ENCODE measurements at regions not wholly inside any gene's neighbourhood (a gene's known extent, or its start where the extent isn't known, plus 50 kb on each side); places are given as distances from the start of the nearest gene placed in this dataset.
"Not testable (repeated sequence)": the region's sequence is repeated elsewhere in the genome, so short reads cannot be mapped to it uniquely, and the experiment has no call there.

- DNase-seq, result no peak
These were observed 81.1 kb downstream of the XRCC2 start for GRCh38 chr7:152594801-152595200.

- no peak for DNase-seq
These were observed 84.0 kb downstream of the XRCC2 start for GRCh38 chr7:152591976-152592375.

GRCh38 chr7:152590481-152590880 is 85.5 kb downstream of the XRCC2 start:
- DNase-seq, result no peak

GRCh38 chr7:152589821-152590220 is 86.1 kb downstream of the XRCC2 start:
- not testable (repeated sequence) for DNase-seq

- DNase-seq, result no peak
These were observed 87.6 kb downstream of the XRCC2 start for GRCh38 chr7:152588350-152588749.

- no peak for DNase-seq
These were observed 88.6 kb downstream of the XRCC2 start for GRCh38 chr7:152587366-152587765.

GRCh38 chr7:152583006-152583405 is 92.9 kb downstream of the XRCC2 start:
- DNase-seq, result no peak

GRCh38 chr7:152579070-152579469 is 96.9 kb downstream of the XRCC2 start:
- DNase-seq, result no peak

GRCh38 chr7:152577339-152577738 is 98.6 kb downstream of the XRCC2 start:
- no peak for DNase-seq

- peak; percentile 47 for DNase-seq
These were observed 100.9 kb downstream of the XRCC2 start for GRCh38 chr7:152574892-152575548.

- DNase-seq, result not testable (repeated sequence)
These were observed 102.8 kb downstream of the XRCC2 start for GRCh38 chr7:152573186-152573585.

- DNase-seq, result no peak
These were observed 103.8 kb downstream of the XRCC2 start for GRCh38 chr7:152572101-152572500.

GRCh38 chr7:152571068-152571467 is 104.9 kb downstream of the XRCC2 start:
- no peak for DNase-seq

- no peak for DNase-seq
These were observed 107.0 kb downstream of the XRCC2 start for GRCh38 chr7:152568972-152569371.

GRCh38 chr7:152565731-152566130 is 110.2 kb downstream of the XRCC2 start:
- no peak for DNase-seq

- no peak for DNase-seq
These were observed 111.2 kb downstream of the XRCC2 start for GRCh38 chr7:152564656-152565250.

GRCh38 chr7:152556013-152556755 is 119.8 kb downstream of the XRCC2 start:
- DNase-seq, result no peak

- no peak for DNase-seq
These were observed 118.0 kb upstream of the KMT2C start for GRCh38 chr7:152553671-152554317.

GRCh38 chr7:152551304-152552036 is 115.7 kb upstream of the KMT2C start:
- no peak for DNase-seq

GRCh38 chr7:152544971-152545619 is 109.3 kb upstream of the KMT2C start:
- DNase-seq, result no peak

GRCh38 chr7:152544481-152544927 is 108.7 kb upstream of the KMT2C start:
- DNase-seq, result no peak

- DNase-seq, result no peak
These were observed 108.0 kb upstream of the KMT2C start for GRCh38 chr7:152543799-152544198.
